Activated T-cell treated with anti-CD3 and anti-CD28 coated beads, Interleukin-2, amount 50 U/mL, for 1 hour (primary cell): ENCODE measurements at regions not wholly inside any gene's neighbourhood (a gene's known extent, or its start where the extent isn't known, plus 50 kb on each side); places are given as distances from the start of the nearest gene placed in this dataset.
"Not testable (repeated sequence)": the region's sequence is repeated elsewhere in the genome, so short reads cannot be mapped to it uniquely, and the experiment has no call there.

Experiments
- DNase-seq: peaks from one replicate; pipeline ENCODE4 v3.0.0-alpha.2; 2020

DNA sequence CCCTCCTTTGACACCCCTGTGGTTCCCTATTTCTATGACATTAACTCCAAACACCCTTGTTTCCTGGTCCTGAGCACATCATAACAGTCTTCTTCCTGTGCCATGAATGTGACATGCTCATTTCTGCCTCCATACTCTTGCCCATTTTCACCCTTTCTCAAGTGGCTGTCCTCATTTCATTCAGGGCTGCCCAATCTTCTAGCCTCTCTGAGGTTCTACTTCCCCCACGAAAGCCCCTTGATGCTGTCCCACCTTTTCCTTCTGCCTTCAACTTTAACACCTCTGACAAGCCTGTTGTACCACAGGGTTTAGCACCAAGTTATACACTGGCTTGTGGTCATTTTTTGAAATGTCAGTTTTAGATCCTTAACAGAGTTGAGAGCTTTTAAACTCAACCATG is 136.2 kb upstream of the BOD1L1 start:
- no peak for DNase-seq

DNA sequence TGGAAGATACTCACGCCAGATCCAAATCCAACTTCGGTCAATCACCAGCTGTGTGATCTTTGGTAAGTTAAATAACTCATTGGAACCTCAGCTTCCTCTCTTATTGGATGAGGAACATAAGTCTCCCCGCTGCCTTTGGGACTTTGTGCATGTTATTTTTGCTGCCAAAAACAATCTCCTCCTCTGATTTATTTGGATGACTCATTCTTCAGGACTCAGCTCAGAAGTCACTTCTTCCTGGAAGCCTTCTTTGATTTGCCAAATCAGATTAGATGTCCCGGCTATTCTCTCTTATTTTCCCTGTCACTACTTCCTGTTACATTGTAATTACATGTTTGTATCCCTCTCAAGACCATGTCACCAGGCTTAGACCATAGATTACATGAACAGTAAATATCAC is 138.0 kb upstream of the BOD1L1 start:
- DNase-seq, result no peak

DNA sequence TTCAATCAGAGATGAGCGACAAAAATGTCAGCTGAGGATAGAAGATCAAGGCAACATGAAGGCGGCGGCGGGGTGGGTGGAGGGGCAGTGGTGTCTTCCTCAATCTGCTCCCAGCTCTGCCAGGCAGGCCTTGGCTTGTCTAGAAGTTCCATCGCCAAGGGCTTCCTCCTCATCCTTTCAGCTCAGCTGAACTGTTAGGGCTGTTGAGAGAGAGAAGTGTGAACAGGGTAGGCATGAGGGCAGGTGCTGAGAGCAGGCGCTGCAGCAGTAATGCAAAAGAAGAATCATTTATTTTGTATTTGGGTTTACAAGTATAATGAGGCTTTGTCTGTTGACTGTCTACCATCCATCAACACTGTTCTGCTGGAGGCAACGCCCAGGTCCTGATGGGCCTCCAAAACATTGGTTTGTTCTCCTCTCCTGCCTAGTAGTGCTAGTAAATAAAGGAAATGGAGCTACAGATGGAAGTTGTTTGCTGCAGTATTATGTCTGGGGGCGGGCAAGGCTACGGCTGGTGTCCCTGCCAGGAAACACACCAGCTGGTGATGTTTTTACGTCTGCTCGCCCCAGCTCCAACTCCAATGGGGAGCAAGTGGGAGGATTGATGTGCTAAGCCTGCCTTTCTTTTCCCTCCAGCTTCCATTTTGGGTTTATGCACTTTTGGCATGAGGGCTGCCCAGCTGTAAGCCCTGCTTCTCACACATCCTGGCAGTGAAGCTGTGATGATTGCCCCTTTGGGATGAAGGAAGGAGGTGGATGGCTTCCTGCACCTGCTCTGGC is 139.4 kb upstream of the BOD1L1 start:
- no peak for DNase-seq

DNA sequence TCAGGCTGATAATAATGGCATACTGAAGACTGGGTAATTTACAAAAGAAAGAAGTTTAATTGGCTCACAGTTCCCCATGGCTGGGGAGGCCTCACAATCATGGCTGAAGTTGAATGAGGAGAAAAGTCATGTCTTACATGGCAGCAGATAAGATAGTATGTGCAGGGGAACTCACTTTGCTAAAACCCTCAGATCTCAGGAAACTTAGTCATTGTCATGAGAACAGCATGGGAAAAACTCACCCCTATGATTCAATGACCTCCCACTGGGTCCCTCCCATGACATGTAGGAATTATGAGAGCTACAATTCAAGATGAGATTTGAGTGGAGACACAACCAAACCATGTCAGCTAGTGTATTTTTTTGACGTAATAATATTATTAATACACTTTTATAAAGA is 149.8 kb upstream of the BOD1L1 start:
- no peak for DNase-seq

DNA sequence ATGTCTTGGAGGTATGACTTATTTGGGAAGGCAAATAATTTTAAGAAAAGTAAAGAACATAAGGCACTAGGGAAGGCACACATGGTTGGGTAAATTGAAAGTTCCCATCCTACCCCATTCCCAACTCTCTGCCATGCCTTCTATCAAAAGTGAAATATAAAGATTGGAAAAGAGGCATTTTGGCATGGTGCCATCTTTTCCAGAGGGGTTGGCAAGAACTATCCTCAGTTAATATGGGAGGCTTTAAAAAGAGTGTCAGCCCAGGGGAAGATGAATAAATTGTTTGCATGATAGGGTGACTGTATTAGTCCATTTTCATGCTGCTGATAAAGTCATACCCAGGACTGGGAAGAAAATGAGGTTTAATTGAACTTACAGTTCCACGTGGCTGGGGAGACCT is 150.8 kb upstream of the BOD1L1 start:
- DNase-seq, result no peak

DNA sequence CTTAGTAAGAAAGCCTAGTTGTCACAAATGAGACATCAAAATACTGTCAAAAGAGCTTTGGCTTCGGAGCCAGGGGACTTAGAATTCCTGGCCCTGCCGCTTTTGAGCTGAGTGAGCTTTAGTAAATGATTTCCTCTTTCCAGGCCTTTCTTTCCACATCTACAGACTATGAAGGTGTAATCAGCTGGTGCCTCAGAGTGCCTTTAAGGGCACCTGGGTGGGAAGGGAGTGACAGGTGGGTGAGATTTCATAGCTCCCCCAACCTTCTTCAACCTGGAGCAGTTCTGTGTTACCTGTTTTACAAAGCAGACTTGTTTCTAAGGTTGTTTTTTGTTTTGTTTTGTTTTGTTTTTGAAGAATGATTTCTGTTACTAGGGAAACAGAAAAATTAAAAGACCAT is 154.7 kb upstream of the BOD1L1 start:
- DNase-seq, result no peak

DNA sequence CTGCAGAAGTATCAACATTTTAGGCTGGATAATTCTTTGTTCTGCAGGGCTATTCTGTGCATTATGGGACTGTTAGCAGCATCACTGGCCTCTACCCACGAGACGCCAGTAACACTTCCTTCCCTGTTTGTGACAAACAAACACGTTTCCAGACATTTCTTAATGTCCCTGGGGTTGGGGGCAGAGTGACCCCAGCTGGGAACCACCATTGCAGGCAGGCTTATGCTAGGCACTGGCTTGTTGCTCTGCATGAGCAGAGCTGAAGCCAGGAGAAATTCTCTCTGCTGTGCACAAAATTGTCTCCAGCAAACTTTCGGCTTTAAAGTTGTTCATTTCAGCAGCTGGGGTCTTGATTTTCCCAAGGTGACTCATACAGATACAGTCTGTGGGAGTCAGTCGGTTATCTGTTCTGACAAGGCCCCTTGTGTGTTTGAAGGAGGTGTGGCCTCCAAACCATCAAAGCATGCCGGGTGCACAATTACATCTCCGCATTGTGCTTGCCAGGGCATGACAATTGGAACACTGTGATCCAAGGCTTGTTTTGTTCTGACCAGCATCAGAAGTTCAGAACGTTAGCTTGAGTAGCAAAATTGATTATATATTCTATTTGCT is 156.4 kb upstream of the BOD1L1 start:
- no peak for DNase-seq

DNA sequence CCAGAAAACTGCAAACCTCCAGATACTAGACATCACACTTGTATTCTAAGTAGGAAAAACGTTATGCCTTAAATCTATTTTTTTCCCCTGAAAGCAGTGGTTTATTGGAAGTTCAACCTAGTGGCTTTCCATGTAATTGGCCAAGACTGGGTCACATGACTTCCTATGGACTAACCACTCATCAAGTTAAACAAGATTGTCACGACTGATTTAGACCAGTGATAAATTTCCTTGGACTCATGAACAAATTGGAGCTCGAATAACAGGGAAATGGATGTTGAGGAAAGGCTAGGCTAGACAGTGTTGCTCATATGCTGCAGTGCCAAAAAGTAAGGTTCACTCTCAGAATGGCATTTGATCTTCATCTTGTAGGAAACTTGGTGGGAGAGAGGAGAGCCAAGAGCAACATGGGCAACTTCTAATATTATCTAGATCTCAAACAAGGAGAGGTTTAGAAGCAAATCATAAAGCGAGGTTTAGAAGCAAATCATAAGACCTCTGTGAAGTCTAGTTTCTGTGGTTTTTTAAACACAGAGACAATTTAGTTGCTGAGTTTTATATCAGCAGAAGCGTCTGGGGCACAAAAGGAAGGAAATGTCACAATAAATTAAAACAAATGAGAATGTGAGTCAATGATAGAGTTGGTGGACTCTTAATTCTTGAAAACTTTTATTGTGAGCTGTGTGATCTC is 165.6 kb upstream of the BOD1L1 start:
- no peak for DNase-seq

DNA sequence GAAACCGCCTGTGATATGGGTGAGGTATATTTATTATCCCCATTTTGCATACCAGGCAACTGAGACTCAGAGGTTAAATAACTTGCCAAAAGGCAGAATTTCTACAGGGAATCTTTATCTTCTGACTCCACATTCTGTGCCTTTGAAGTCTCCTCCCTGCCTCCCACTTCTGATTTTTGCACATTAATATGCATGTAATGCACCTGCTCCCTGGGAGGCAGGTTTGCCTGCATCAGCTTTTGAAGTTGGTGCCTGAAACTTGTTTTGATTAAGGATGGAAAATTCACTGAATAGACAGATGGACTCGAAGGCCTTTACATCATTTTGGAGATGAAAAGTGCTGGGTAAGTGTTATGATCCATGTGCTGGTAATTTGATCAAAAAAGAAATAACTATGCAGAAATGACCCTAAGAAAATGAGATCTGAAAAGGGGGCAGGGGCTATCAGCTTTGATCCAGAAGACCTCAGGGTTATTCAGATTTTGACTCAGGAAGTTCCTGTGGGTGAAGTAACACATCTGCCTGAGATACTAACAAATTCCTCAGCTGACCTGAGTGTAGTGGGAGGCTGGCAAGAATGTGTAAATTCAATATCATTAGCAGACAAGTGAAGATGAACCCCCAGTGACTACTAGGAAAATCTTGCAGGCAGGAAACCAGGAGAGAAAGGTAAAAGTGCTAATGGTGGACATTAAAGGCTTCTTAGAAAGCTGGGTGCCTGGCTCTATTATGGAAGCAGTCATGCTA is 167.5 kb upstream of the BOD1L1 start:
- DNase-seq, result no peak

DNA sequence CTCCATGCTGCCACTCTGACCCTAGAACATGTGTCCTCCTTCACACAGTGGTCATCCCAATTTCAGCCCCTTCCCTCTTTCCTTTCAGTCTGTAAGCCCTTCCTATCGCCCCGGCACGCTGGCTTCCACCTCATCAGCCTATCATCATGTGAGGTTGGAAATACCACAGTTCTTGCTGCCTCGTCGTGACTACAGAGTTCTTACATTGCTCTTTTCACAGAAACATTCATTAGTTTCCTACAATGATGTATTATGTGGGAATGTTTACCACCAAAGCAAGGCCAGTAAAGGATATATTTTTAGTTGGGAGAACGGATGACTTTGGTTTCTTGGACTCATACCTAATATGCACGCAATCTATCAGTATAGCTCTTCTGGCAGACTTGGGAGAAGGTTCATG is 169.5 kb upstream of the BOD1L1 start:
- no peak for DNase-seq

DNA sequence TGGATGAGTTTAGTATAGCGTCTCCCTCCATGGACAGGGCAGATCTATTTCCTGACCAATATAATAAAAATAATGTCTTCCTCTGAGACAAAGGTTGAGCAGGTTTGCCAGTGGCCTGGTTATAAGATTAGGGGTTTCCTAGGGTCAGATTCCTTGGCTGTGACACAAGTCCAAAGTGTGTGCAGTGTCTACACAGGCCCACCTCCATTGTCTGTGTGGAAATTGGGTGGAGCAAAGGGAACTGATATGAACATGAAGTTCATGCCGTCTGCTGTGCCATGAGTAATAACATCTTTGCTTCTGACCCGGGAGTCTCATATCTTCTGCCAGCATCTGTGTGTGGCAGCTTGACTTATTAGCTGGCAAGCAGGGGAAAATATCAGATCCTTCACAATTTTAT is 187.7 kb upstream of the BOD1L1 start:
- DNase-seq, result no peak

DNA sequence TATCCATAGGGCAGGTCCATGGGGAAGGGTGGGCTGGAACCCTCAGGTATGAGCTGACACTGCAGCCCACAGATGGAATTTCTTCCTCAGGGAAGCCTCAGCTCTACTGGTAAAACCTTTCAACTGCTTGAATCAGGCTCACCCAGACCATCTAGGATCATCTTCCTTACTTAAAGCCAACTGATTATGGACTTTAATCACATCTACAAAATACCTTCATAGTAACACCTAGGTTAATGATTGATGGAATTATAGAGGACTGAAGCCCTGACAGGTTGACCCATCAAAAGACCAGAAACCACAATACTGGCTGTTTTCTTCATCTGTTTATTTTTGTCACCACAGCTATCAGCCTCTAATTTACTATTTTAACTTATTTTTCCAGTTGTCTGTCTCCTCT is 188.9 kb upstream of the BOD1L1 start:
- no peak for DNase-seq

DNA sequence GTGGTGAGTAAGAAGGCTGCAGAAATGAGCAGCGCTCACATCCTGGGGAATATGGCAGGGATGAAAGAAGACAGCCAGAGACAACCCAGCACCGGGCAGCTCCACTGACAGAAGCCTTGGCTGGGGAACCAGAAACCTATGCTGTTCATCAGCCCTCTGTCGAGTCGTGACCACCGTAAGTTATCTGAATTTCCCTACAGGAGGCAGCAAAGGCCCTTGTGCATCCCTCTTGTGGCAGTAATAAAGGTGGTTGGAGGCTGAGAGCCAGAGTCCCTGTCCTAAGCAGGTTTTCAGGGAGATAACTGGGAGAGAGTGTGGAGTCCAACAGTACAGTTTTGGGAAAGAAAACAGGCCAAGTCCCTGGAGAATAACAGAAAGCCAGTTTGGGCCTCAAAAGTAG is 194.0 kb upstream of the BOD1L1 start:
- DNase-seq, result no peak

DNA sequence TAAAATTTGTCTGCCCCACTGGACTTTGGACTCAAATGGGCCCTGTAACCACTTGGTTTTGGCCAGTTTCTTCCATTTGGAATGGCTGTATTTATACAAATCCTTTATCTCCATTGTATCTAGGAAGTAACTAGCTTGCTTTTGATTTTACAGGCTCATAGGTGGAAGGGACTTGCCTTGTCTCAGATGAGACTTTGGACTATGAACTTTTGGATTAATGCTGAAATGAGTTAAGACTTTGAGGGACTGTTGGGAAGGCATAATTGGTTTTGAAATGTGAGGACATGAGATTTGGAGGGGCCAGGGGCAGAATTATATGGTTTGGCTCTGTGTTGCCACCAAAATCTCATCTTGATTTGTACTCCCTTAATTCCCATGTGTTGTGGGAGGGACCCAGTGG is 198.3 kb upstream of the BOD1L1 start:
- not testable (repeated sequence) for DNase-seq

DNA sequence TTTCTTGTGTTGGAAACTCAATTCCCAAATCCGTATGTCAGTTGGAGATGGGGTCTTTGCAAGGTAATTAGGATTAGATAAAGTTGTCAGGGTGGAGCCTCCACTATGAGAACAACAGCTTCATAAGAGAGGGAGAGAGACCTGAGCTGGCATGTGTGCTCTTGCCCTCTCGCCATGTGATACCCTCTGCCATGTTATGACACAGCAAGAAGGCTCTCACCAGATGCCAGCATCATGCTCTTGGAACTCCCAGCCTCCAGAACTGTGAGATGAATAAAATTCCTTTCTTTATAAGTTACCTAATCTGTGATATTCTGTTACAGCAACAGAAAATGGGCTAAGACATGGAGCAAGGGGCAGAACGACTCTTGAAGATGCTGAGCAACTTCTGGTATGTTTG is 201.9 kb upstream of the BOD1L1 start:
- DNase-seq, result no peak

DNA sequence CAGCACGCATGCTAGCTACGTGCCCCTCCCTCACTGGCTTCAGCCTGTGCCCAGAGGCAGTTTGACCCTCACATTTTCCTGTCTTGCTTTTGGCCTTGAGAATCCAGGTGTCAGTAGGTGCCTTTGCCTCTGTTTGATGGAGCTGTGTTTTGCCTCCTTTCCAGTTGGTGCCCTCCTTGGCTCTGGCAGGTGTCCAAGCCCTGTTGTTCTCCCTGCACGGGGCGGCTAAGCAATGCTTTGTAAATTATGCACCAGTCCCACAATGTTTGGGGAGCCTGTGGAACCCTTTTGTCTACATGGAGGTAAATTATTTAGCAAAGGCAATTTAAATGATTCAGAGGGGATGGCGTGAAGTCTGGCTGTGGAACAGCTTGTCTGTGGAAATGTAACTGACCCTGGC is 202.9 kb upstream of the BOD1L1 start:
- DNase-seq, result no peak

DNA sequence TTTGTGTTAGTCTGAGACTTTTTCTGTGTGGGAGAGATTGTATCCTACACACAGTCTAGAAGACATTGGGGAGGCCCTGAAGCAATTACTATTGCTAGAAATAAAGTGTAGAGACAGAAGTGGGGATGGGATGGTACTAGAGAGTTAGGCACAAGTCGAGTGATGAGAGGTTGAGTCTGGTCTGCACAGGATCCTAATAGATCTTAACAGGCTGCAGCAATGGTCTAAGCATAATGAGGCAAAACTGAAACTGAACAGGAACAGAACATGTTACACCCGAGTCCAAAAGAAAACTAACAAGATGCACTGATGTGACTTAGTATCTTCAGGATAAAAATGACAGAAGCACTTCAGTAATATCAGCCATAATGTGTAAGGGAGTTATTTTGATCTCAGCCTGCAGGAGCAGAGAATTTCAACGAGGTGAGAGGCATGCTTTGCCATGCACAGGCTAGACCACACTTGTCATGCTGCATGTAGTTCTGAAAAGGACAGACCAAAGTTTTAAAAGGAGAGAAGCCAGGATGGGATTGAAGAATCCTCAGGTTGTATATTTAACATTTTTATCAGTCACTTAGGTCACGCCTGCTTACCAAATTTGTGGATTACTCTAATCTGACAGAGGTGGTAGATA is 205.8 kb upstream of the BOD1L1 start:
- DNase-seq, result no peak

DNA sequence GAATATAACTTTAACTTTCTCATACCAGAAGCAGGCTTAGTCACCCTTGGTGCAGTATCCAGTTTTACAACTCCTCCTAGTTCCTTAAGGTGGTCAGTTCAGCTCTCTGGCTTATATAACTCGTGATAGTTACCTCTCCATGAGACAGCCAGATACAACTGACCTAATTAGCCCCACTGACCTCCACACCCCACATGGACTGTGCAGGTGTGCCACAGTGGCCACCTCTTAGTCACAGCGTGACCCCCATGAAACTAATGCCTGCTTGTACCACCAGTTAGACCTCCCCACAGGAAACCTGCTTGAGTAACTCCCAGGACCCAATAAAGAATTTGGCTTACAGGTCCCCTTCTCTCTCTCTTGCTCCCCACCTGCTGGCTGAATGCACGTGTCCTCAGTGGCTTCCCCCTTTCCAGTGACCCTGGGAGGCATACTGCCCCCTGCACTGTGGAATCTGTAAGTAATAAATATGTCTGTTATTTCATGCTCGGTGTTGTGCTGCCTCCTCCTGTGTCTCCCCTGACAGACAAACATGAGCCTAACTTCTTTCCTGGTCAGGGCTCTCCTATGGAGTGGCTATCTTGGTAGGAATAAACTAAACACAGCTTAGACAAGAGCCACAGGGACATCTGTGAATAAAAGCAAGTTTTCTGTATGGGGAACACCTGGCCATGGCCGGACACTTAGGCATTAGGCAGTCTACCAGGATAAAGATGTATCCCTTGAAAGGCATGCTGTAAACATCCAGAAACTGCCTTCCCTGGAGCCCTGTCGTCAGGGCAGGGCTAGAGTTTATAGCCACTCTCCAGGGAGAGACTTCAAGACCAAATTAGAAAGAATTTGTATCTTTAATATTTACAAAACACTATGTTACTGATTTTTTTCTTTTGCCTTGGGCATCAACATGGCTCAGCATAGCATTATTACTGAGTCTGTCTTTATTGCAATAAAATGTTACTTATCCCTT is 209.7 kb upstream of the BOD1L1 start:
- no peak for DNase-seq

DNA sequence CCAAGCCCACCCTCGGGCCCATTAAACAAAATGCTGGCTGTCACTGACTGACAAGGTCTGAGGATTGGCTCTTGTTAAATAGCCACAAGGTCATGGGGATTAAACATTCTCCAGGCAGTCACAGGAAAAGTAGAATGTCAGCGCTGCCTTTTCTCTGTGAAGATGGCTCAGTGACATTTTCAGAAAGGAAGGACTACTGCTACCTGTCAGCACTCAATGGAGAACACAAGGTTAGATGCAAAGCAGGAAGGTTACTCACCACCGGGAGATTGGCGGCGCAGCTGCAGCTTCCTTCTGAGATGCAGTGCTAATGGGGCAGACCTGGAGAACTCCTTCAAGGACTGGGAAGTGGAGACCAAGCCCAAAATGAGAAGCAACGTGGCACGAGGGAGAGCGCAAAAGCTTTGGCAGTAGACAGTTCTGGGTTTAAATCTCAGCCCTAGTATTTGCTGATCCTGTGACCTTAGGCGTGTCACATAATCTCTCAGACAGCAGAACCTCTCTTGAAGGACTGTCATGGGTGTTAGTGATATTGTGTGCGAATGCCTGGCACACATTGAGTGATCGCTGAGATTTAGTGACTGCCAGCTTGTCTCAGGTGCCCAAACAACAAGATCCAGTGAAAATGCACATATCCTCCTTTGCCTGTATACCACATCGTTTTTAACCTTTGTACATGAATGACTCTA is 213.1 kb upstream of the BOD1L1 start:
- no peak for DNase-seq

DNA sequence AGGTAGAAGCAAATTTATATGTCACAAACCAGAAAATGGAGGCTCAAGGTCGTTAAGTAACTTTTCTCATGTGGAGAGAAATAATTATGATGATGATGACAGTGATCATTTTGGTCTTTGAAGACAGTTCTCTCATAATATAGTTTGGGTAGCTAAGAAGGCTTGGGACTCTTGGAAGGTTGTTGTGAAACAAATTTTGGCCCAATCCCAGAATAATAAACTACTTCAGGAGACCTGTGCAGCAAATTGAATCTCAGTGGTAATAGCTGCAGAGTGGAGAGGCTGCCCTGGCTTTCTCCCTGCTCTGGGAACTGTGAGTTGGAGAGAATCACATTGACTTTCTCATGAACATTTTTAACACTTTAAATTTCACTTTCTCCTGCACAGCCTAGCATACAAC is 217.2 kb upstream of the BOD1L1 start:
- no peak for DNase-seq

DNA sequence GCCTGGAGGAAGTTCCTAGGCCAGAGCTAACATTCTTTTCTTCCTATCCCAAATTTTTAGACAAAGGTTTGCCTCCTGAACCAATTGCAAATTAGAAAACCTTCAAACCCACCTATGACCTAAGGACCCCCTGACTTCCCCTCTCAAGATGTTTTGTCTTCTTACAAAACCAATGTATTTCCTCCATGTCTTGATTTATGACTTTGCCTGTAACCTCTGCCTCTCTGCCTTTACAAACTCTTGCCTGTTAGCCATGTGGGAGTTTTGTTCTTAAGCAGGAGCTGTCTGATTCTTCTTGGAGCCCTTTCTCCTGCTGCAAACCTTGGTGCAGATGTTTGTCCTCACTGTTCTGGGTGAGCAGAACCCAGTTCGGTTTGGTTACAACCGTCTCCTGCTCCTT is 222.3 kb upstream of the BOD1L1 start:
- DNase-seq, result no peak
